ENCODE measurements at regions not wholly inside any gene's neighbourhood (a gene's known extent, or its start where the extent isn't known, plus 50 kb on each side); places are given as distances from the start of the nearest gene placed in this dataset.

DNA sequence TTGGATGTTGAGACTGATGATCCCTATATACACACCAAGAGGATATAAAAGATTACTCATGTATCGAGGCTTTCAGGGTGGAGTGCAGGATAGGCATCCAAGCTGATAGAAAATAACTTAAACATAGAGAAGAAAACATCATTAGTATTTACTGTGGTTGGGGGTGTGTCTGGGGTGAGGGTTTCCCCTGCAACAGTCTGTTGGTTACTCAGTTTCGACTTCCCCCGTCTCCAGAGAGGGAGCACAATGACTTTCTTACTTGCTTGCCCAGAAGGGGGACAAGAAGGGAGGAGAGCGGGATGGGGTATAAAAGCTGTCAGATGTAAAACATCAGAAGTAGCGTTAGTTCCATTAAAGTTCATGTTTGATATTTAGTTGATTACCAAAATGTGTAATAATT, 717.4 kb upstream of the ZP4 start (continued):
- TF ChIP-seq, protein P1, sequence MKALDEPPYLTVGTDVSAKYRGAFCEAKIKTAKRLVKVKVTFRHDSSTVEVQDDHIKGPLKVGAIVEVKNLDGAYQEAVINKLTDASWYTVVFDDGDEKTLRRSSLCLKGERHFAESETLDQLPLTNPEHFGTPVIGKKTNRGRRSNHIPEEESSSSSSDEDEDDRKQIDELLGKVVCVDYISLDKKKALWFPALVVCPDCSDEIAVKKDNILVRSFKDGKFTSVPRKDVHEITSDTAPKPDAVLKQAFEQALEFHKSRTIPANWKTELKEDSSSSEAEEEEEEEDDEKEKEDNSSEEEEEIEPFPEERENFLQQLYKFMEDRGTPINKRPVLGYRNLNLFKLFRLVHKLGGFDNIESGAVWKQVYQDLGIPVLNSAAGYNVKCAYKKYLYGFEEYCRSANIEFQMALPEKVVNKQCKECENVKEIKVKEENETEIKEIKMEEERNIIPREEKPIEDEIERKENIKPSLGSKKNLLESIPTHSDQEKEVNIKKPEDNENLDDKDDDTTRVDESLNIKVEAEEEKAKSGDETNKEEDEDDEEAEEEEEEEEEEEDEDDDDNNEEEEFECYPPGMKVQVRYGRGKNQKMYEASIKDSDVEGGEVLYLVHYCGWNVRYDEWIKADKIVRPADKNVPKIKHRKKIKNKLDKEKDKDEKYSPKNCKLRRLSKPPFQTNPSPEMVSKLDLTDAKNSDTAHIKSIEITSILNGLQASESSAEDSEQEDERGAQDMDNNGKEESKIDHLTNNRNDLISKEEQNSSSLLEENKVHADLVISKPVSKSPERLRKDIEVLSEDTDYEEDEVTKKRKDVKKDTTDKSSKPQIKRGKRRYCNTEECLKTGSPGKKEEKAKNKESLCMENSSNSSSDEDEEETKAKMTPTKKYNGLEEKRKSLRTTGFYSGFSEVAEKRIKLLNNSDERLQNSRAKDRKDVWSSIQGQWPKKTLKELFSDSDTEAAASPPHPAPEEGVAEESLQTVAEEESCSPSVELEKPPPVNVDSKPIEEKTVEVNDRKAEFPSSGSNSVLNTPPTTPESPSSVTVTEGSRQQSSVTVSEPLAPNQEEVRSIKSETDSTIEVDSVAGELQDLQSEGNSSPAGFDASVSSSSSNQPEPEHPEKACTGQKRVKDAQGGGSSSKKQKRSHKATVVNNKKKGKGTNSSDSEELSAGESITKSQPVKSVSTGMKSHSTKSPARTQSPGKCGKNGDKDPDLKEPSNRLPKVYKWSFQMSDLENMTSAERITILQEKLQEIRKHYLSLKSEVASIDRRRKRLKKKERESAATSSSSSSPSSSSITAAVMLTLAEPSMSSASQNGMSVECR (CRISPR knock-in tag; IDR thresholded peaks at IDR 0.05; ENCODE audit: borderline replicate concordance), result no peak
- TF ChIP-seq CREM (CRISPR knock-in tag; IDR thresholded peaks at IDR 0.05), result no peak
- no peak for TF ChIP-seq GTF2I (CRISPR knock-in tag; conservative IDR thresholded peaks at IDR 0.05)
- TF ChIP-seq RELA (CRISPR knock-in tag; IDR thresholded peaks at IDR 0.05; ENCODE audit: borderline replicate concordance), result no peak
- no peak for TF ChIP-seq ATF1 (CRISPR knock-in tag; IDR thresholded peaks at IDR 0.05)
- TF ChIP-seq, protein P2, sequence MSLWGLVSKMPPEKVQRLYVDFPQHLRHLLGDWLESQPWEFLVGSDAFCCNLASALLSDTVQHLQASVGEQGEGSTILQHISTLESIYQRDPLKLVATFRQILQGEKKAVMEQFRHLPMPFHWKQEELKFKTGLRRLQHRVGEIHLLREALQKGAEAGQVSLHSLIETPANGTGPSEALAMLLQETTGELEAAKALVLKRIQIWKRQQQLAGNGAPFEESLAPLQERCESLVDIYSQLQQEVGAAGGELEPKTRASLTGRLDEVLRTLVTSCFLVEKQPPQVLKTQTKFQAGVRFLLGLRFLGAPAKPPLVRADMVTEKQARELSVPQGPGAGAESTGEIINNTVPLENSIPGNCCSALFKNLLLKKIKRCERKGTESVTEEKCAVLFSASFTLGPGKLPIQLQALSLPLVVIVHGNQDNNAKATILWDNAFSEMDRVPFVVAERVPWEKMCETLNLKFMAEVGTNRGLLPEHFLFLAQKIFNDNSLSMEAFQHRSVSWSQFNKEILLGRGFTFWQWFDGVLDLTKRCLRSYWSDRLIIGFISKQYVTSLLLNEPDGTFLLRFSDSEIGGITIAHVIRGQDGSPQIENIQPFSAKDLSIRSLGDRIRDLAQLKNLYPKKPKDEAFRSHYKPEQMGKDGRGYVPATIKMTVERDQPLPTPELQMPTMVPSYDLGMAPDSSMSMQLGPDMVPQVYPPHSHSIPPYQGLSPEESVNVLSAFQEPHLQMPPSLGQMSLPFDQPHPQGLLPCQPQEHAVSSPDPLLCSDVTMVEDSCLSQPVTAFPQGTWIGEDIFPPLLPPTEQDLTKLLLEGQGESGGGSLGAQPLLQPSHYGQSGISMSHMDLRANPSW (CRISPR knock-in tag; conservative IDR thresholded peaks at IDR 0.05; ENCODE audit: low read depth), result no peak

DNA sequence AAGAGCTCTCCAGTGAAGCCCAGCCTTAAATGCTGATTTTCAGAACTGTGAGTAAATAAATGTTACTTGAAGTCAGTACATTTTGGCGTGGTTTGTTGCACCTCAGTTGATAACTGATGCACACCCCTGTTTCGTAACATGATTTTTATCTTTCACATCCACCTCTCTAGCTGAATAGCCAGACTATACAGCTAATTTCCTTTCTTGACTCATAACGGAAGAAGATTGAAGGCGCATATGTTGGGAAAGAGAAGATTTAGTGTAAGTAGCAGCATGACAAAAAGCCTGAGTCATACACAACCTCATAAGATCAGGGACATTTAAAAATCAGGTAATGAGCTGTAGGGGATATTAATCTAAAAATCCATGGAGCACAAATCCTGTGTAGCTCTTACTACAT, 716.2 kb upstream of the ZP4 start:
- ATAC-seq, result no peak
- Mint-ChIP-seq H3K27ac (no peak overlapping the region), H3K4me1 (peaks cover 2% of the 10 kb centered on the region; the same call in 1 of the 2 replicates), H3K27me3 (ENCODE audit: low read depth) (no peaks in the 10 kb centered on the region), H3K4me3 (no peak overlapping the region), H3K9me3 (peaks cover 4% of the 10 kb centered on the region), H3K36me3 (no peaks in the 10 kb centered on the region)
- no peak for DNase-seq (ENCODE audit: low spot score)
- POLR2A ChIA-PET, result no interaction called here
- CTCF ChIA-PET, result no interaction called here
- no peak for TF ChIP-seq RORB (CRISPR knock-in tag; IDR thresholded peaks at IDR 0.05)

DNA sequence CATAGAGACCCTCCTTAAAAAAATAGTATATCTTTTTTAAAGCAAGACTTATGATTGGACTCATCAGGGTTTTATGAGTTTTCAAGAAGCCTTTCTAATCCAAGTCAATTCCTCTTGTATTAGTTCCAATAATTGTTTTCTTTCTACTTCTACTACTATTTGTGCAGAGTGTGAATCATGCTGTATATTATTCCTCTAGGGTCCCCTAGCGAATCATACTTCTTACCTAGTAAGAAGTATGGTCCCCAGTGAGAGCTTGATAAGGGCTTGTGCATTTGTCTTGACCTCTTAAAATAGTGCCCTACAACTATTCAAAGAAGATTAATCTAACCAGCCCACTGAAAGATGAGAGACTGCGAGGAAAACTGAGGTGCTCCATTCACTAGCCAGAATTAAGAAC, 715.7 kb upstream of the ZP4 start:
- Mint-ChIP-seq H3K4me3 (no peak overlapping the region), H3K27ac (no peak overlapping the region), H3K9me3 (peaks cover 4% of the 10 kb centered on the region), H3K4me1 (peaks cover 2% of the 10 kb centered on the region; the same call in 1 of the 2 replicates), H3K27me3 (ENCODE audit: low read depth) (no peaks in the 10 kb centered on the region), H3K36me3 (no peaks in the 10 kb centered on the region)
- DNase-seq (ENCODE audit: low spot score) (no peak), ATAC-seq (no peak)
- CTCF ChIA-PET, result no interaction called here
- TF ChIP-seq NR3C1 (CRISPR knock-in tag; conservative IDR thresholded peaks at IDR 0.05; ENCODE audit: low read depth), result no peak
- TF ChIP-seq RELA (CRISPR knock-in tag; IDR thresholded peaks at IDR 0.05; ENCODE audit: borderline replicate concordance), result no peak
- POLR2A ChIA-PET, result no interaction called here

DNA sequence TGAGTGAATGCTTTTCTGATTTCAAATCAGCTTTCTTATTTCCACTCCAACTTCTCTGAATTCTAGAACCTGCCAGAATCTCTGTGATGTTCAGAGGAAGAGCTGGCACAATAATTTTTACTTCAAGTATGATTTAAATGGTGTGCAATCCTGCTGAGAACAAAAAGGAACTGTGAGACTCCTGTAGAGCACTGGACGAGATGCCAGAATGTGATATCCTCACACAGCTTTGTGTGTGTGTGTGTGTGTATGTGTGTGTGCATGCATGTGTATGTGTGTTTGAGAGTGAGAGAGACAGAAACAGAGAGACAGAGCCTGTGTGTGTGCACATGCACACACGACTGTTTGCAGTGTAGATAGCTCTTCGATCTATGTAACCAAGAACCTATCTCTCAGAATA, 713.6 kb upstream of the ZP4 start:
- no peak for ATAC-seq
- no peaks in the 10 kb centered on the region for H3K36me3 Mint-ChIP-seq
- ChIA-PET CTCF (no interaction called here), POLR2A (interaction anchor here (0.7 kb wide), 1 partner anchor 52 kb away, joined by 3 read pairs; no protein-coding TSS in a partner anchor)
- no peak overlapping the region for H3K27ac Mint-ChIP-seq
- H3K4me1 Mint-ChIP-seq, result peaks cover 2% of the 10 kb centered on the region; the same call in 1 of the 2 replicates
- H3K27me3 Mint-ChIP-seq (ENCODE audit: low read depth), result no peaks in the 10 kb centered on the region
- H3K9me3 Mint-ChIP-seq, result no peaks in the 10 kb centered on the region
- no peak for DNase-seq (ENCODE audit: low spot score)
- H3K4me3 Mint-ChIP-seq, result no peak overlapping the region
- TF ChIP-seq HMGA2 (CRISPR knock-in tag; IDR thresholded peaks at IDR 0.05), result no peak
- no peak for TF ChIP-seq EMX1 (CRISPR knock-in tag; IDR thresholded peaks at IDR 0.05)
- TF ChIP-seq, protein P3, sequence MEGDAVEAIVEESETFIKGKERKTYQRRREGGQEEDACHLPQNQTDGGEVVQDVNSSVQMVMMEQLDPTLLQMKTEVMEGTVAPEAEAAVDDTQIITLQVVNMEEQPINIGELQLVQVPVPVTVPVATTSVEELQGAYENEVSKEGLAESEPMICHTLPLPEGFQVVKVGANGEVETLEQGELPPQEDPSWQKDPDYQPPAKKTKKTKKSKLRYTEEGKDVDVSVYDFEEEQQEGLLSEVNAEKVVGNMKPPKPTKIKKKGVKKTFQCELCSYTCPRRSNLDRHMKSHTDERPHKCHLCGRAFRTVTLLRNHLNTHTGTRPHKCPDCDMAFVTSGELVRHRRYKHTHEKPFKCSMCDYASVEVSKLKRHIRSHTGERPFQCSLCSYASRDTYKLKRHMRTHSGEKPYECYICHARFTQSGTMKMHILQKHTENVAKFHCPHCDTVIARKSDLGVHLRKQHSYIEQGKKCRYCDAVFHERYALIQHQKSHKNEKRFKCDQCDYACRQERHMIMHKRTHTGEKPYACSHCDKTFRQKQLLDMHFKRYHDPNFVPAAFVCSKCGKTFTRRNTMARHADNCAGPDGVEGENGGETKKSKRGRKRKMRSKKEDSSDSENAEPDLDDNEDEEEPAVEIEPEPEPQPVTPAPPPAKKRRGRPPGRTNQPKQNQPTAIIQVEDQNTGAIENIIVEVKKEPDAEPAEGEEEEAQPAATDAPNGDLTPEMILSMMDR (IDR thresholded peaks at IDR 0.05), result no peak
- TF ChIP-seq, protein P4, sequence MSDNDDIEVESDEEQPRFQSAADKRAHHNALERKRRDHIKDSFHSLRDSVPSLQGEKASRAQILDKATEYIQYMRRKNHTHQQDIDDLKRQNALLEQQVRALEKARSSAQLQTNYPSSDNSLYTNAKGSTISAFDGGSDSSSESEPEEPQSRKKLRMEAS (CRISPR knock-in tag; IDR thresholded peaks at IDR 0.05), result no peak
- no peak for TF ChIP-seq ZNF423 (CRISPR knock-in tag; IDR thresholded peaks at IDR 0.05)
- TF ChIP-seq, protein P5, sequence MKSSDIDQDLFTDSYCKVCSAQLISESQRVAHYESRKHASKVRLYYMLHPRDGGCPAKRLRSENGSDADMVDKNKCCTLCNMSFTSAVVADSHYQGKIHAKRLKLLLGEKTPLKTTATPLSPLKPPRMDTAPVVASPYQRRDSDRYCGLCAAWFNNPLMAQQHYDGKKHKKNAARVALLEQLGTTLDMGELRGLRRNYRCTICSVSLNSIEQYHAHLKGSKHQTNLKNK (CRISPR knock-in tag; IDR thresholded peaks at IDR 0.05), result no peak
- TF ChIP-seq ZNF219 (CRISPR knock-in tag; IDR thresholded peaks at IDR 0.05; ENCODE audit: borderline replicate concordance), result no peak
- TF ChIP-seq ZNF396 (CRISPR knock-in tag; IDR thresholded peaks at IDR 0.05; ENCODE audit: borderline replicate concordance), result no peak
- no peak for TF ChIP-seq SMAD4 (CRISPR knock-in tag; IDR thresholded peaks at IDR 0.05)
- TF ChIP-seq, protein P6, sequence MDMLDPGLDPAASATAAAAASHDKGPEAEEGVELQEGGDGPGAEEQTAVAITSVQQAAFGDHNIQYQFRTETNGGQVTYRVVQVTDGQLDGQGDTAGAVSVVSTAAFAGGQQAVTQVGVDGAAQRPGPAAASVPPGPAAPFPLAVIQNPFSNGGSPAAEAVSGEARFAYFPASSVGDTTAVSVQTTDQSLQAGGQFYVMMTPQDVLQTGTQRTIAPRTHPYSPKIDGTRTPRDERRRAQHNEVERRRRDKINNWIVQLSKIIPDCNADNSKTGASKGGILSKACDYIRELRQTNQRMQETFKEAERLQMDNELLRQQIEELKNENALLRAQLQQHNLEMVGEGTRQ (CRISPR knock-in tag; IDR thresholded peaks at IDR 0.05), result no peak
- no peak for TF ChIP-seq ESRRA (CRISPR knock-in tag; IDR thresholded peaks at IDR 0.05; ENCODE audit: borderline replicate concordance)
